ENCODE measurements at regions not wholly inside any gene's neighbourhood (a gene's known extent, or its start where the extent isn't known, plus 50 kb on each side); places are given as distances from the start of the nearest gene placed in this dataset.
"Not testable (repeated sequence)": the region's sequence is repeated elsewhere in the genome, so short reads cannot be mapped to it uniquely, and the experiment has no call there.

DNA sequence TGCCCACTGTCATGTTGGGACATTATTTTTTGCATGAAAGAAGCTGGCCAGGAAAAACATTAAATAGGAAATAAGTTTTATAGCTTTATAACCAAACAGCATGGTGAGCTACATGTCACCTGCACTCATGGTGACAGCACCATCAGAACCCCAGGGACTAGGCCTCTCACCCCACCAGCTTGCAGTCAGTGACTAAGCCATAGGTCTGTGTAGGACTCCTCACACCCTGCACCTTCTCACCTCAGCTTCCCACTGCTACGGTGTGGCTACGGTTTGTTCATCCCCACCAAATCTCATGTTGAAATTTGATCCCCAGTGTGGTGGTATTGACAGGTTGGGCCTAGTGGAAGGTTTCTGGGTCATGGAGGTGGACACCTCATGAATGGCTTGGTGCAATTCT is 161.3 kb upstream of the VIPR2 start:
- no peaks in the 10 kb centered on the region for H3K36me3 ChIP-seq (ENCODE audit: insufficient read depth, low read length)
- H3K27ac ChIP-seq (ENCODE audit: low read depth, low read length, poor library complexity, severe bottlenecking) = no peak overlapping the region
- TF ChIP-seq, protein P1, sequence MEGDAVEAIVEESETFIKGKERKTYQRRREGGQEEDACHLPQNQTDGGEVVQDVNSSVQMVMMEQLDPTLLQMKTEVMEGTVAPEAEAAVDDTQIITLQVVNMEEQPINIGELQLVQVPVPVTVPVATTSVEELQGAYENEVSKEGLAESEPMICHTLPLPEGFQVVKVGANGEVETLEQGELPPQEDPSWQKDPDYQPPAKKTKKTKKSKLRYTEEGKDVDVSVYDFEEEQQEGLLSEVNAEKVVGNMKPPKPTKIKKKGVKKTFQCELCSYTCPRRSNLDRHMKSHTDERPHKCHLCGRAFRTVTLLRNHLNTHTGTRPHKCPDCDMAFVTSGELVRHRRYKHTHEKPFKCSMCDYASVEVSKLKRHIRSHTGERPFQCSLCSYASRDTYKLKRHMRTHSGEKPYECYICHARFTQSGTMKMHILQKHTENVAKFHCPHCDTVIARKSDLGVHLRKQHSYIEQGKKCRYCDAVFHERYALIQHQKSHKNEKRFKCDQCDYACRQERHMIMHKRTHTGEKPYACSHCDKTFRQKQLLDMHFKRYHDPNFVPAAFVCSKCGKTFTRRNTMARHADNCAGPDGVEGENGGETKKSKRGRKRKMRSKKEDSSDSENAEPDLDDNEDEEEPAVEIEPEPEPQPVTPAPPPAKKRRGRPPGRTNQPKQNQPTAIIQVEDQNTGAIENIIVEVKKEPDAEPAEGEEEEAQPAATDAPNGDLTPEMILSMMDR (conservative IDR thresholded peaks at IDR 0.05; ENCODE audit: low read length) = no peak
- no peak for DNase-seq (ENCODE audit: low spot score)
- H3K9me2 ChIP-seq (ENCODE audit: insufficient read depth, low read length) = no peaks in the 10 kb centered on the region
- no peak overlapping the region for H3K4me2 ChIP-seq (ENCODE audit: low read length)
- no peaks in the 10 kb centered on the region for H3K4me1 ChIP-seq (ENCODE audit: insufficient read depth, low read length, poor library complexity, severe bottlenecking)
- H3K79me2 ChIP-seq (ENCODE audit: insufficient read depth, low read depth, low read length) = no peaks in the 10 kb centered on the region
- intact Hi-C loops (cut with micrococcal nuclease; ENCODE audit: unreplicated experiment) = no loop called here
- ChIA-PET POLR2A (no interaction called here), CTCF (ENCODE audit: unreplicated experiment) (no interaction called here)
- H2AFZ ChIP-seq (ENCODE audit: low read length) = no peak overlapping the region
- BruUV-seq (replicated peaks) = no TSS peak
- no peaks in the 10 kb centered on the region for H4K20me1 ChIP-seq (ENCODE audit: insufficient read depth, low read length)
- 0 out of 2 replicates have a peak, but pooled peaks cover 4% of the 10 kb centered on the region for H3K9me3 ChIP-seq (ENCODE audit: low read length)
- H3K4me3 ChIP-seq (ENCODE audit: low read depth, low read length, poor library complexity, severe bottlenecking) = no peak overlapping the region

DNA sequence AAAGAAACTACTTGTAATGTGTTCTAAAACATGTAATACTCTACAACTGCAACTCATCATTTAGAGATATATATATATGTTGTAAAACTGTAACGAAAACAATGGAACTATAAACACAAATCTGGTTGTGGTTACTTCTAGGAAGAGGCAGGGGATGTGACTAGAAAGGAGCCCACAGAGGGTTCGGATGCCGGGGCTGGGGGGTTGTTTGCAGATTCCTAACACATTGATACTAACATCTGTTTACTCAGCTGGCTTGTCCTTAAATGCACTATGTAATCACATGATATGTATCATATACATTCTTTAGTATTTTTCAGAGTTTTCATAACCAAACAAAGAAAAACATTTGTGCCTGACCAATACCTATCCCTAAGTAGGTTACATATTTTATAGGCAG is 160.5 kb upstream of the VIPR2 start:
- H2AFZ ChIP-seq (ENCODE audit: low read length); H3K9me3 ChIP-seq (ENCODE audit: low read length); CTCF ChIA-PET (ENCODE audit: unreplicated experiment); H3K4me3 ChIP-seq (ENCODE audit: low read depth, low read length, poor library complexity, severe bottlenecking); H3K79me2 ChIP-seq (ENCODE audit: insufficient read depth, low read depth, low read length); H3K9me2 ChIP-seq (ENCODE audit: insufficient read depth, low read length); H3K4me1 ChIP-seq (ENCODE audit: insufficient read depth, low read length, poor library complexity, severe bottlenecking); intact Hi-C loops (cut with micrococcal nuclease; ENCODE audit: unreplicated experiment); DNase-seq (ENCODE audit: low spot score); H4K20me1 ChIP-seq (ENCODE audit: insufficient read depth, low read length); H3K27ac ChIP-seq (ENCODE audit: low read depth, low read length, poor library complexity, severe bottlenecking); H3K4me2 ChIP-seq (ENCODE audit: low read length); POLR2A ChIA-PET; BruUV-seq (replicated peaks); H3K36me3 ChIP-seq (ENCODE audit: insufficient read depth, low read length): not testable (repeated sequence)

DNA sequence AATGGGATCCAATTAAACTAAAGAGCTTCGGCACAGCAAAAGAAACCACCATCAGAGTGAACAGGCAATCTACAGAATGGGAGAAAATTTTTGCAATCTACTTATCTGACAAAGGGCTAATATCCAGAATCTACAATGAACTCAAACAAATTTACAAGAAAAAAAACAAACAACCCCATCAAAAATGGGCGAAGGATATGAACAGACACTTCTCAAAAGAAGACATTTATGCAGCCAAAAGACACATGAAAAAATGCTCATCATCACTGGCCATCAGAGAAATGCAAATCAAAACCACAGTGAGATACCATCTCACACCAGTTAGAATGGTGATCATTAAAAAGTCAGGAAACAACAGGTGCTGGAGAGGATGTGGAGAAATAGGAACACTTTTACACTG is 158.8 kb upstream of the VIPR2 start:
- H3K79me2 ChIP-seq (ENCODE audit: insufficient read depth, low read depth, low read length); H3K4me3 ChIP-seq (ENCODE audit: low read depth, low read length, poor library complexity, severe bottlenecking); BruUV-seq (replicated peaks); H3K9me3 ChIP-seq (ENCODE audit: low read length); H3K4me2 ChIP-seq (ENCODE audit: low read length); H3K4me1 ChIP-seq (ENCODE audit: insufficient read depth, low read length, poor library complexity, severe bottlenecking); intact Hi-C loops (cut with micrococcal nuclease; ENCODE audit: unreplicated experiment); H3K9me2 ChIP-seq (ENCODE audit: insufficient read depth, low read length); H3K27ac ChIP-seq (ENCODE audit: low read depth, low read length, poor library complexity, severe bottlenecking); DNase-seq (ENCODE audit: low spot score); POLR2A ChIA-PET; H4K20me1 ChIP-seq (ENCODE audit: insufficient read depth, low read length); H2AFZ ChIP-seq (ENCODE audit: low read length); H3K36me3 ChIP-seq (ENCODE audit: insufficient read depth, low read length); CTCF ChIA-PET (ENCODE audit: unreplicated experiment): not testable (repeated sequence)

DNA sequence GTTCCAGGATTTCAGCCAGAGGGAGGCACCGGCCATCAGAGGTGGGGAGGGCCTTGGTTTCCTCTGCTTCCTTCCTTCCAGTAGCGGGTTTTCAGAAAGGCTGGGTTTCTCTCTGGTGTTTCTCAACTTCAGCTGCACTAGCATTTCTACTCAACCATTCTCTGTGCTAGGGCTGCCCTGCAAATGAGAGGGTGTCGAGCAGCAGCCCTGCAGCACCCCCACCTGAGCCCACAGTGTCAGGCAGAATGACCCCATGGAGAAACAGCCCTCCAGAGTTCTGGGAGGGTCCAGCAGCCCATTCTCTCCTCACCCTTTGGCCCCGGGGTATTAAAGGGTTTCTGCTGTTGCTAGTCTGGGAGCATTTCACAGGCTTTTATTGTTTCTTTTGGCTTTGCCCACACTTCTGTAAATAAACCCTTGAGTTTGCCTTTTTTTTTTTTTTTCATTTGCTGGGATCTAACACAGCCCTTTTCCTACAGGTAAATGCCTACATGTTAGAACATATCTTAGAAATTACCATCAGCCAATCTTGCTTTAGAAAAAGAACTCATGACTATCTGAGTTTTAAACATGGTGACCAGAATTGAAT is 151.5 kb upstream of the VIPR2 start:
- H2AFZ ChIP-seq (ENCODE audit: low read length) = no peak overlapping the region
- H3K36me3 ChIP-seq (ENCODE audit: insufficient read depth, low read length) = no peaks in the 10 kb centered on the region
- TF ChIP-seq EZH2phosphoT487 (IDR thresholded peaks at IDR 0.05; ENCODE audit: borderline replicate concordance, low read depth, low read length) = no peak
- TF ChIP-seq, protein P1 (conservative IDR thresholded peaks at IDR 0.05; ENCODE audit: low read length) = no peak
- no peak for DNase-seq (ENCODE audit: low spot score)
- H3K27ac ChIP-seq (ENCODE audit: low read depth, low read length, poor library complexity, severe bottlenecking) = no peak overlapping the region
- no peaks in the 10 kb centered on the region for H3K9me3 ChIP-seq (ENCODE audit: low read length)
- H3K79me2 ChIP-seq (ENCODE audit: insufficient read depth, low read depth, low read length) = no peaks in the 10 kb centered on the region
- ChIA-PET CTCF (ENCODE audit: unreplicated experiment) (no interaction called here), POLR2A (no interaction called here)
- no peaks in the 10 kb centered on the region for H4K20me1 ChIP-seq (ENCODE audit: insufficient read depth, low read length)
- no peaks in the 10 kb centered on the region for H3K9me2 ChIP-seq (ENCODE audit: insufficient read depth, low read length)
- no peak overlapping the region for H3K4me3 ChIP-seq (ENCODE audit: low read depth, low read length, poor library complexity, severe bottlenecking)
- BruUV-seq (replicated peaks) = no TSS peak
- H3K4me1 ChIP-seq (ENCODE audit: insufficient read depth, low read length, poor library complexity, severe bottlenecking) = no peaks in the 10 kb centered on the region
- intact Hi-C loops (cut with micrococcal nuclease; ENCODE audit: unreplicated experiment) = no loop called here
- no peak overlapping the region for H3K4me2 ChIP-seq (ENCODE audit: low read length)

DNA sequence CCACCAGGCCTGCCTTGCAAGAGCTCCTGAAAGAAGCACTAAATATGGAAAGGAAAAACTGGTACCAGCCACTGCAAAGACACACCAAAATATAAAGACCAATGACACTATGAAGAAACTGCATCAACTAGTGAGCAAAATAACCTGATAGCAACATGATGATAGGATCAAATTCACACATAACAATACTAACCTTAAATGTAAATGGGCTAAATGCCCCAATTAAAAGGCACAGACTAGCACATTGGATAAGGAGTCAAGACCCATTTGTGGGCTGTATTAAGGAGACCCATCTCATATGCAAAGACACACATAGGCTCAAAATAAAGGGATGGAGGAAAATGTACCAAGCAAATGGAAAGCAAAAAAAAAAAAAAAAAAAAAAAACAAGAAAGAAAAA is 141.8 kb upstream of the VIPR2 start:
- CTCF ChIA-PET (ENCODE audit: unreplicated experiment); intact Hi-C loops (cut with micrococcal nuclease; ENCODE audit: unreplicated experiment); H3K9me3 ChIP-seq (ENCODE audit: low read length); H3K36me3 ChIP-seq (ENCODE audit: insufficient read depth, low read length); H3K9me2 ChIP-seq (ENCODE audit: insufficient read depth, low read length); BruUV-seq (replicated peaks); H2AFZ ChIP-seq (ENCODE audit: low read length); H3K79me2 ChIP-seq (ENCODE audit: insufficient read depth, low read depth, low read length); H3K4me3 ChIP-seq (ENCODE audit: low read depth, low read length, poor library complexity, severe bottlenecking); H3K4me1 ChIP-seq (ENCODE audit: insufficient read depth, low read length, poor library complexity, severe bottlenecking); H3K4me2 ChIP-seq (ENCODE audit: low read length); DNase-seq (ENCODE audit: low spot score); H3K27ac ChIP-seq (ENCODE audit: low read depth, low read length, poor library complexity, severe bottlenecking); H4K20me1 ChIP-seq (ENCODE audit: insufficient read depth, low read length): not testable (repeated sequence)
- POLR2A ChIA-PET = interaction anchor here (0.7 kb wide), 2 partner anchors 36 to 931 kb away, joined by 3 to 6 read pairs; no protein-coding TSS in a partner anchor
